ENCODE measurements at regions not wholly inside any gene's neighbourhood (a gene's known extent, or its start where the extent isn't known, plus 50 kb on each side); places are given as distances from the start of the nearest gene placed in this dataset.

GRCh38 chr6:87936065-87936464 lies 111.6 kb upstream of the SPACA1 start:
- no peak for DNase-seq (ENCODE audit: low read depth)

GRCh38 chr6:87935196-87935595 lies 112.4 kb upstream of the SPACA1 start:
- DNase-seq (ENCODE audit: low read depth), result no peak

GRCh38 chr6:87932361-87932760 lies 115.3 kb upstream of the SPACA1 start:
- no peak for DNase-seq (ENCODE audit: low read depth)

- no peak for DNase-seq (ENCODE audit: low read depth)
Measured at GRCh38 chr6:87929843-87930288, 117.8 kb upstream of the SPACA1 start.

GRCh38 chr6:87926687-87927086 lies 121.0 kb upstream of the SPACA1 start:
- DNase-seq (ENCODE audit: low read depth), result no peak

GRCh38 chr6:87926072-87926471 lies 121.6 kb upstream of the SPACA1 start:
- no peak for DNase-seq (ENCODE audit: low read depth)

GRCh38 chr6:87925373-87926060 lies 122.1 kb upstream of the SPACA1 start:
- no peak for DNase-seq (ENCODE audit: low read depth)

- DNase-seq (ENCODE audit: low read depth), result no peak
Measured at GRCh38 chr6:87923389-87924050, 124.1 kb upstream of the SPACA1 start.

GRCh38 chr6:87922947-87923330 lies 124.7 kb upstream of the SPACA1 start:
- DNase-seq (ENCODE audit: low read depth), result no peak

- no peak for DNase-seq (ENCODE audit: low read depth)
Measured at GRCh38 chr6:87922196-87922946, 125.3 kb upstream of the SPACA1 start.

GRCh38 chr6:87921034-87921433 lies 126.6 kb upstream of the SPACA1 start:
- no peak for DNase-seq (ENCODE audit: low read depth)

- DNase-seq (ENCODE audit: low read depth), result no peak
Measured at GRCh38 chr6:87920245-87920644, 127.4 kb upstream of the SPACA1 start.

- DNase-seq (ENCODE audit: low read depth), result no peak
Measured at GRCh38 chr6:87919416-87919815, 128.2 kb upstream of the SPACA1 start.

- no peak for DNase-seq (ENCODE audit: low read depth)
Measured at GRCh38 chr6:87919001-87919400, 128.6 kb upstream of the SPACA1 start.

- DNase-seq (ENCODE audit: low read depth), result no peak
Measured at GRCh38 chr6:87918461-87918941, 129.1 kb upstream of the SPACA1 start.

GRCh38 chr6:87917886-87918285 lies 129.8 kb upstream of the SPACA1 start:
- no peak for DNase-seq (ENCODE audit: low read depth)

GRCh38 chr6:87916446-87916845 lies 131.2 kb upstream of the SPACA1 start:
- DNase-seq (ENCODE audit: low read depth), result no peak

- DNase-seq (ENCODE audit: low read depth), result no peak
Measured at GRCh38 chr6:87914637-87915395, 132.8 kb upstream of the SPACA1 start.

- DNase-seq (ENCODE audit: low read depth), result no peak
Measured at GRCh38 chr6:87913974-87914373, 133.7 kb upstream of the SPACA1 start.

- DNase-seq (ENCODE audit: low read depth), result no peak
Measured at GRCh38 chr6:87912102-87912501, 135.5 kb upstream of the SPACA1 start.

- DNase-seq (ENCODE audit: low read depth), result peak; percentile 85
Measured at GRCh38 chr6:87909849-87910248, 137.8 kb upstream of the SPACA1 start.

Measured in HS-5 (cell line).